Daoy (cell line): ENCODE measurements at regions not wholly inside any gene's neighbourhood (a gene's known extent, or its start where the extent isn't known, plus 50 kb on each side); places are given as distances from the start of the nearest gene placed in this dataset.
"Not testable (repeated sequence)": the region's sequence is repeated elsewhere in the genome, so short reads cannot be mapped to it uniquely, and the experiment has no call there.

Source experiments
- DNase-seq: peaks from one replicate; pipeline ENCODE4 v3.0.0-alpha.2; 2015; ENCODE audit warnings: low read depth

DNA sequence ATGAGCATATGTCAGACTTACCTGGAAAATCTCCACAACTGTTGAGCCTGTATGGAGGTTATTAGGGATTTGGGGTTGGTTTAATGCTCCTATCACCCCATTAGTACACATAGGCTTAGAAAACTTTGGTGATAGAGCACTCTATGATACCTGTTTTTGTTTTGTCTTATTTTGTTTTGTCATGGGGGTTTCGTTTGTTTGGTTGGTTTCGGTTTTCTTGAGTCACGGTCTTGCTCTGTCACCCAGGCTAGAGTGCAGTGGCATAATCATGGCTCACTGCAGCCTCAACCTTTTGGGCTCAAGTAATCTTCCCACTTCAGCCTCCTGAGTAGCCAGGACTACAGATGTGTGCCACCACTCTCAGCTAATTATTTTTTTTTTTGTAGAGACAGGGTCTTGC is 70.0 kb downstream of the MZT1 start:
- no peak for DNase-seq

DNA sequence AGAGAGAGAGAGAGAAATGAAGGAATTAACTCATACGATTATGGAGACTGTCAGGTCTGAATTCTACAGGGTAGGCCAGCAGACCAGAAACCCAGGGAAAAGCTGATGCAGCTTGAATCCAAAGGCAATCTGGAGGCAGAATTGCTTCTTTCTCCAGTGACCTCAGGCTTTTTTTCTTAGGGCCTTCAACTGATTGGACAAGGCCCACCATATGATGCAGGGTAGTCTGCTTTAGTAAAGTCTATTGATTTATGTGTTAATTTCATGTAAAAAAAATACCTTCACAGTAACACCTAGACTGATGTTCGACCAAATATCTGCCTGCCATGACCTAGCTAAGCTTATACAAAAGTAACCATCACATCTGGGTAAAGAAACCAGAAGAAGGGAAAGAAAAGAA is 71.1 kb downstream of the MZT1 start:
- no peak for DNase-seq

DNA sequence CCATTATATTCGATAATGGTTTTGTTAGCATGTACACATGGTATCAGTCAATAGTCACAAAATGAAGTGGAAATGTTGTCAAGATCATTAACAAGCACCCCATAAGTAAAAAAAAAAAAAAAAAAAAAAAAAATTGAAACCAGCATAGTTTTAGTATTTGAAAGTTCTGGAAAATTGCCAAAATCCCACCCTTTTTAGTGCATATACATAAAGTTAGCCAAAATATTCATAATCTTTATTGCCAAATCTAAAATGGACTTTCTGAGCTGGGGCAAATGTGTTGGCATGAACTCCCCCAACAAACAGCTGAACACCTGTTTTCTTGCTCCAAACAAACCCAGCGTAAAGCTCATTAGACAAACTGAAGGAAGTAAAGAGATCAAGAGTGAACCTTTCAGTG is 73.9 kb downstream of the MZT1 start:
- no peak for DNase-seq

DNA sequence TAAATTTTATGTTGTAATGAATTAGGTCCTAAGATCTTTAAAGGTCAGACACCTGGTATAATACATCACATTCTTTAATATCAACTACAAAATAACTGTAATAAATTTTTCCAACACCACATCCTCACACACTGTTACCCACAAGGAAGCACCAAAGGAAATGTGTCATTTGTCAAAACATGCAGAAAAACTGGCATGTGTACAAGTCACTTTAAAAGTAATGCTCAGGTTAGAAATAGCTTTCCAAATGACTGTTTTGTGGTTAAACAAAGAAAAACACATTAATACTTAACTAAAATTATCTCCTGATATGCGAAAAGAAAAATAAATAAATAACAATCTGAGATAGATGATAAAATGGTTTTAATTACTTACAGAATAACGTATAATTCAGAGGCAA is 74.7 kb downstream of the MZT1 start:
- DNase-seq, result peak; percentile 8

DNA sequence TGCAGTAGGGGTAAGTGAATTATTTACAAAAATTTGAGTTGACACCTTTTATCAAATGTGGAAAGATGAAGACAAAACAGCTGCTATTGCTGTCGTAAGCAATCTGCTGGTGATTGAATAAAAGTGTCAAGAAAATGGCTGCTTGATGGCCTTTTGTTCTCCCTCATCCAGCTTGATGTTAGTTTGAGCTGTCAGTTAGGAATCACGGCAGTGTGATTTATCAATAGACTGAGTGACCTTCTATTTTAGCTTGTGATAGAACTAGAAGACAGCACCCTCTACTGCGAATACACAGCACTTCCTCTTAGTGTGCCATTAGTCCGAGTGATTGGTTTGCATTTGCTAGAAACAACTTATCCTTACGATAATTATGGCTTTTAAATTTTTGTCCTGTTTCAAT is 76.3 kb downstream of the MZT1 start:
- DNase-seq, result no peak

DNA sequence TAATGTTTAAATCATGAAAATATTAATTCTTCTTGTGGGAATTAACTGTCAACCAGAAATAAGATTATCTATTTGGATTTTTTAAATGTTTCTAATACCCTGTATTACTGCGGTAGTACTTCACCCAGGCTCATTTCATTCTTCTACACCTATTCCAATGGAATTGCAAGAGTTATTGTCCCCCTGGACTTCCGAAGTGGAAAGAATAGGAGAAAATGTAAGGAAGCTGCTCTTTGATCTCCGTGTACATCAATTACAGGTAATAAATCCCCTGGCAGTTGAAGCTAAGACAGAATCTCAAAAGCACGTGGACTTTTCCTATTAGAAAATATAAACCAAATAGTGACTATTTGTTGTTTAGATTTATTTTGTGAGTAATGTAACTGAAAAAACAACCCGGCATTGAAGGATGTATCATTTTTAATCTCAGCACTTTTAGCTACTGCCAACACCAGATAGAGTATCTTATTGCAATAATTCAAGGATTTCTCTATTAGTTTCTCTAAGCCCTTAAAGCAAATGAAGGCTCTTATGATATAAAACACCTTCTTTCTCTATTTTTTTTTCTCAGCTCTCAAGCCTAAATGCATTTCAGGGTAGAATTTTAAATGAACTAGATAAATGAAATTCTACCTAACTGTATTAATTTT is 77.3 kb downstream of the MZT1 start:
- DNase-seq, result no peak

DNA sequence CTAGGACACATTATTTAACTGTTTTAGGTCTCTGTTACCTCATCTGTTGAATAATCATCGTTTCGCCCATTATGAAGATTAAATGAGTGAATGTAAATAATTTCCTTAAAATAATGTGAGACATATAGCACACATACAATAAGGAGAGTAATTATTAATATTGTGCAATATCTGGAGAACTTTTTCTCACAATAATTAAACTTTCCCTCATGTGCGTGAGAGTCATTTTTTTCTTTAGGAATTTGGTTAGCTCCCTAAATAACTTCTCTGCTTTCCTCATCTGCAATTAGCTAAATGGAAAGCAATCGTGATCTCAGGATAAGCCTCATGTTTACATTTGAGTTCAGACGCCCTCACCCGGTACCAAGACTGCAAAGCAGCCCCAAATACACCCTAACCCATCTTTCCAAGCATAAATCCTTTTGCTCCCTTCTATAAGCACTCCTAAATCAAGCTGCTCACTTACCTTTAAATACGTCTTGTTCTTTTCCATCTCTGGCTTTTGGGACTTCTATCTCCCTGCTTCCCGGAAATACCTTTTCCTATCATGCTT is 78.8 kb downstream of the MZT1 start:
- DNase-seq, result no peak

DNA sequence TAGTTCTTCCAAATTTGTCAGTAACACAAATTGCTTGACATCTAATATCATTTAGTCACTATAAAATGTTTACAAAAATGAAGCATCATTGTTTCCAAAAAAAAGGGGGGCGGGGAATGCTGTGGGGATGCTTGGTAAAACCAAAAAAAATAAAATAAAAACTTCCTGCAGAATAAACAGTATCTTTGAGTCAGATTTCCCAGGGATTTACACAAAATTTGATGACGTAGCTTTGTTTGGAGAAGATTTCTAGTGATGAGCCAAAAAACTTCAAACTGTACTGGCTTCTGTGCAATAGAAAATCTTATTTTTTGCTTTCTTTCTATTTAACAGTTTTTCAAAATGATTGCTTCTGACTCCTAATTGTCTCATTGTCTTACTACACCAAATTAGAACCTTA is 80.0 kb downstream of the MZT1 start:
- no peak for DNase-seq

DNA sequence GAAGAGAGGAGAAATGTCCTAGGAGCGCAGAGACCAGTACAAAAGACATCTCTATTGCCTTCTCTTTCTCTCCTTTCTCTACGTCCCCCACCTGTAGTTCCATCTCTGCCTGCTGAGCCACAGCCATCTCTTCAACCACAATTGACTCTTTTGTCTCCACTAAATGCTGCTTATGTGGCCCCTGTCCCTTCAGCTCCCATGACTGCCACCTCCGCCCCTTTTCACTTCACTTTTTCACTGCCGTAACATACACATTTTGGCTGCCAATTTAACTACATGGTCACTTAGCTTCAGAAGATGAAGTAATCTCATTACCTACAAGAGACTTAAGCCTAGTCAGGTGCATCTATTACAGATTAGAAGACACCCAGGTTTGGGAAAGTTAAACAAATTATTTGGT is 81.9 kb downstream of the MZT1 start:
- no peak for DNase-seq

DNA sequence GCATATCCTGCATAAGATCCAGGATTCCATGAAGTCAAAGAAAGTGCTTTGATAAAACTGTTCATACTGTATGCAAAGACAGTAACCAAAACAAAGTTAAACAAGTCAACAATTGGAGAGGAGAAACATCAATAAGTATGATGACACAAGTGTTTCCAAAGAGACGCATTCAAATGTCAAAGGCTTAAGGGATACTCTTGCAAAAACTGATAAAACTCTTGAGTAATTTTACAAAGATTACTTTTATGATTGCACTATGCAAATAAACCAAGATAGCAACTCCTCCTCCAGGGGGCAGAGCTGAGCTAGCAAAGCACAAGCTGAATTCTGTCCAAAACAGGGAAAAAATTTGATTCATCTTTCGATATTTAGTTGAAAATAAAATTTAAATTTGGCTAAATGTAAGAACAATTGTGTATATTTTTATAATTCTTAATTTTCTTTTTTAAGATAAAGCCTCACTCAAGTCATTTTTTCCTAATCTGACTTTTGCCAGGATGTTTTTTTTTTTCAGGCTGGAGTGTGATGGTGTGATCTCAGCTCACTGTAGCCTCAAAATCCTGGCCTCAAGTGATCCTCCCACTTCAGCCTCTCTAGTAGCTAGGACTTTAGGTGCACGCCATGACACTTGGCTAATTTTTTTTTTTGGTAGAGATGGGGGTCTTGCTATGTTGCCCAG is 84.0 kb downstream of the MZT1 start:
- peak; percentile 16 for DNase-seq

DNA sequence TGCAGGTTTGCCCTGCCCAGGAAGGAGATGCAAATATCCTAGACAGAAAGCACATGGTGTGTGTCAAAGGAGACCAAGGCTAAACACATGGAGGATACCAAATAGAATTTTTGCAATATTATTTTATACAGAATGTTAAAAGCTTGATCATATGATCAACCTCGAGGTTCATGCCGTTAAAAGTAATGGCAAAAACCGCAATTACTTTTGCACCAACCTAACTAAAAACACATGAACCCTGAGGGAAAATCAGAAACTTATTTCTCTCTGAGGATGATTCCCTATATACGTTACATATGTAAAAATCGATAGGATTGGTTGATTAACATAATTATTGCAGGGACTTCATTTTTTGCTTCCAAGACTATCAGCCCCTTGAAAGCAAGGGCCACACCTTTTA is 88.1 kb downstream of the MZT1 start:
- no peak for DNase-seq

DNA sequence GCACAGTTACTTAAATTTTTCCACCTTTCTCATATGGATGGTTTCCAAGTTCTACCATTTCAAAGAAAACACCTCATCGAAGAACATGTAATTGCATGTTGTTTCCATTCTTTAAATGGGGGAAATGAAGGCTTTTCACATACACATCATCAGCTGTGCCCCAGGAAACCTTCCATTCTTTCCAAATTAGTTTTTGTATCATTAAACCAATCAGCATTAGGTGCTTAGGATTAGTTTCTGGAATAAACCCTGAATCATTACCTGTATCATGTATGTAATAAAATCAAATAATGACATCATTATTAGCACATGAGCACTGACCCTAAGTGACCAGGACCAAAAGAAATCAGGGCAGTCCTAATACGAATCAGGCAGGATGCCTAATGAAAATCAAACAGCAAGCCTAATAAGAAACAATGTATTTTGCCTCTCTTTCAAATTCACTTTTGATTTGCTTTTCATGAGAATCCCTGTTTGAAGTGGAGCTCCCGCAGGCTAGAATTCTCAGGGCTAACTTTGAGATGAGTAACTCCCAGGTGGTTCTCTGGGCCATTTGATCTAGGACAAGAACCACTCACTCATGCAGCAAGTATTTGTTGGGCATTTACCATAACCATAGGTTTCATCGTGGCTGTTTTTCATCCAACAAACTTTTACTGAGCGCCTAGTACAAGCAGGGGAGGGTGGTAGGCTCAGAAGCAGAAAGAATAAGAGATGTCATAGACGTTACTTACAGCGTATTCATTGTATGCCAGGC is 89.2 kb downstream of the MZT1 start:
- DNase-seq, result peak; percentile 6

DNA sequence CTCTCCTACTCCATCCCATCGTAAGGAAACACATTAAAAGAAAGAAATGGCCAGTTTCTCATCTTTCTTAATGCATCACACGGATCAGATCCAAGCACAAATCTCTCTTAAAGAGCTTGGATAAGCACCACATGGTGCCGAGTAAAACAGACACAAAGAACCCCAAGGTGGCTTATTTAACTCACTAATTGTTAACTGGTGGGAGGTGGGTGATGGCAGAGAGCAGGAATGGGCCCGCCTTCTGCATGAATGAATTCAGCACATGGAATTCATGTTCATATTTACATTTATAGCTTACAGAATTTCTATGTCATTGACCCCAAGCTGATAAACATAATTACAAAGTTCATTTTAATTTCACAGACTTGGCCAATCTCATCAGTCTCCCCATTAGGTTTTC is 89.9 kb downstream of the MZT1 start:
- DNase-seq, result no peak

DNA sequence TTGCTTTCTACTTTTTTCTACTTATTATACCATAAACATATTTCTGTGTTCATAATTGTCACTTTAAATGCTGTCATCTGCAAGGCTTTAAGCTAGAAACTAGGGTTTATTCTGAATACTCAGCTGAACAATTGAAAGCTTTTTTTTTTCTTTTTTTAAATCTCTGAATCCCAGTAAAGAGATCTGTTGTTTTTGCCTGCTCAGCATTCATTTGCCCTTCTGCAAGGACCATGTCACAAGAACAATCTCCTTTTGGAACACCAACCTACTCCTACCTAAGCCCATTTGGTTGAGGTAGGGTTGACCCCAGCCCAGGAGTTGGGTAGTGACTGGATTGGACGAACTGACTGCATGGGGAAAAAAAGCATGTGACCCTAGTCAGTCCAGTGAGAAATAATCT is 92.6 kb downstream of the MZT1 start:
- no peak for DNase-seq

DNA sequence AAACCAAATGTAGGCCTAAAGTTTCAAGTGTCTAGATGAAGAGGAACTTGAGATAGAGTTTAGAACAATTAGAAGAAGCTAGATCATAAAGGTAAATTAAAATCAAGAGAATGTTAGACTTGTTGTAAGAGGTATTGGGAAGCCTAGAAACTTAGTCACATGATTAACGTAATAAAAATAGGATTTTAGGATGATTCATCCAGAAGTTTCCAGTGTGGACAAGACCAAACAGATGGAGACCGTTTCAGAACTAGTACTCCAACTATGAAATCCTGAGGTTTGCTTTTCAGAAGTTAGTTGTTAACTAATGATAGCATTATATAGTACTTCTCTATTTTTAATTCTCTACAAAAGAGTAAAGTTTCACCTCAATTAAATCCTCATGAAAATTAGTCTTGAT is 104.9 kb downstream of the MZT1 start:
- DNase-seq, result no peak

DNA sequence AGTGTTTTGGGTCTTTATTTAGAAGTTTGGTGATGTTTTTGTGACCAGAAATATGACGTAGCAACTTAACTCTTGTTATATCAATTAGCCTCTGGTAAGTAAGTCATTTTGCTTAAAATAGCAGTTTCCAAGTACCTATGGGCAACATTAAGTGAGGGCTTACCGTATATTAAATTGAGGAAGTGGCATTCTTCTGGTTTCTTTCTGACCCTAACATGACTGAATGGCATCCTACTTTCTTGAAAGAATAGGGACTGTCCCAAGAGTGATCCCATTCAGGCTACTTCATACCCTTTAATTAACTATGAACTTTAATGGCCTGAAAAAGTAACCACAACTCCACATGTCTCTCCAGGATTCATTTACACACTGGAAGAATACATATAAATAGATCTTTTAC is 106.6 kb downstream of the MZT1 start:
- no peak for DNase-seq

DNA sequence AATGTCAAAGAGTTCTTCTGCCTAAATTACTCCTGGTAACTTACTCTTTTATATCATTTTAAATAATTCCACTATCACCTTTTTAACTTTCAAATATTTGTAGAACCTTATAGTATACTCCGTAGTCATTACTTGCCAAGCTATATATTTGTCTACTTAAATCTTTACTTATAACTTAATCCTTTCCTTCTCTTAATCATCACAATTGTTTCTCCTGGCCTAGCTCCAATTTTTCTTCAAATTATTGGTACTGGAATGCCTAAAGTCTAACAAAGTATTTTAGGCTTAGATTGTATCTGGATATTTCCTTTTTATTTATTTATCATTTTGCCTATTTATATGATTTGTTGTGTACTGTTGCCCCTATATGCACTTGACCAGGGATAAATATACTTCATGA is 109.5 kb downstream of the MZT1 start:
- no peak for DNase-seq

DNA sequence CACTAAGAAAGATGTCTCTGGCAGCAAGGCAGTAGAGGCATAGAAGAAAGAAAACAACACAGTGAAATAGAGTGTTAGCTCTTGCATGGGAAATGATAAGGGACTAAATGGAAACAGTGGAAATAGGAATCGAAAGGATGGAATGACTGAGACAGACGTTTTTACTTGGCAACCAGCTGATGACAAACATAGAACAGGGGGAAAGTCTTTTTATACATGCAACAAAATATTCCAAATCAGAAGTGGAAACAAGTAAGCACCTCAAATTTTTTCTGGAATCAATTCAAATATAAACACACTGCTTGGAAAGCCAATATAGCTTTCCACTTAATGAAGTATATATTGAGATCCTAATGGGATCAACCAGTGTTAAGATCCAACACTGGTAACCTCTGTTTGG is 110.2 kb downstream of the MZT1 start:
- DNase-seq, result no peak

DNA sequence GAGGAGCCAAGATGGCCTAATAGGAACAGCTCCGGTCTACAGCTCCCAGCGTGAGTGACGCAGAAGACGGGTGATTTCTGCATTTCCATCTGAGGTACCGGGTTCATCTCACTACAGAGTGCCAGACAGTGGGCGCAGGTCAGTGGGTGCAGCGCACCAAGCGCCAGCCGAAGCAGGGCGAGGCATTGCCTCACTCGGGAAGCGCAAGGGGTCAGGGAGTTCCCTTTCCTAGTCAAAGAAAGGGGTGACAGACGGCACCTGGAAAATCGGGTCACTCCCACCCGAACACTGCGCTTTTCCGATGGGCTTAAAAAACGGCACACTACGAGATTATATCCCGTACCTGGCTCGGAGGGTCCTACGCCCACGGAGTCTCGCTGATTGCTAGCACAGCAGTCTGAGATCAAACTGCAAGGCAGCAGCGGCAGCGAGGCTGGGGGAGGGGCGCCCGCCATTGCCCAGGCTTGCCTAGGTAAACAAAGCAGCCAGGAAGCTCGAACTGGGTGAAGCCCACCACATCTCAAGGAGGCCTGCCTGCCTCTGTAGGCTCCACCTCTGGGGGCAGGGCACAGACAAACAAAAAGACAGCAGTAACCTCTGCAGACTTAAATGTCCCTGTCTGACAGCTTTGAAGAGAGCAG is 117.1 kb downstream of the MZT1 start:
- DNase-seq, result not testable (repeated sequence)

DNA sequence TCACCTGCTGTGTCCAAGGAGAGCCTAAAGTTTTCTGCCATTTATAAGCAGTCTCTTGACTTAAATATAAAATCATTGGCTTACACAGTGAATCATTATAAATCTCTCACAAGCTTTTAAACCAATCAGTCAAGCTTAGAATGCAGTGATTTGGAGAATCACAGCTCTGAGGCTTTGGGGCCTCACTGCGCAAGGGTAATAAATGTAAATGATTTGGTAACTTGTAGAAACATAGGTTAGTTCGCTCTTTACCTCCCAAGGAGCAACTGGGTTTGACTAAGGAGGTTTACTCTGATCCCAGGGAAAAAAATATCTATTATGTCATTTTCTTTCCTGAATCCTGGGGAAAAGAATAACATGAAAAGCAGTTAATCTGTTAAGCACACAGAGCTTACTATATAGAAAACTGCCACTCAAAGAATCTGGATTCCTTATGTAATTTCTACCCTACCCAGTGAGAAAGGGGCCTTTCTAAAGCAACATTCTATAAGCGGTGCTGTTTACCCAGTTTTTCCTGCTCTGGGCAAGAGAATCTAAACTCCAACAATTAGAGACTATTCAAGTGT is 128.2 kb downstream of the MZT1 start:
- DNase-seq, result no peak

DNA sequence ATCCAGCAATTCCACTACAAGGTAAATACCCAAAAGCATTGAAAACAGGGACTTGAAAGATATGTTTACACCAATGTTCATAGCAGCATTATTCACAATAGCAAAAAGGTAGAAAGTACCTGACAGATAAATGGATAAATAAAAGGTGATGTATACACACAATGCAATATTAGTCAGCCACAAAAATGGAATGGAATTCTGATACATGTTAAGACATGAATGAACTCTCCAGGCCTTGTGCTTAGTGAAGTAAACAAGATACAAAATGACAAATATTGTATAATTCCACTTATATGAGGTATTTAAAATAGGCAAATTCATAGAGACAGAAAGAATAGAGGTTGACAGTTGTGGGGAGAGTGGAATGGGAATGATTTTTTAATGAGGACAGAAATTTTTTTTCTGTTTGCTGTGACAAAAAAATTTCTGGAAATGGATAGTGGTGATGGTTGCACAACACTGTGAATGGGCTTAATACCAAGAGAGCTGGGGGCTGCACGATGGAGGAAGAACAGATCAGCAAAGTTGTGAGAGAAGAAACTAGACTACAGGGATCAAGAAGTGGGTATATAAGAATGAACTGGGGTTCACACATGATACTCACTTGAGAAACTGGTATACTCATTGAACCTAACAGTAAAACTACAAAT is 137.2 kb downstream of the MZT1 start:
- no peak for DNase-seq

DNA sequence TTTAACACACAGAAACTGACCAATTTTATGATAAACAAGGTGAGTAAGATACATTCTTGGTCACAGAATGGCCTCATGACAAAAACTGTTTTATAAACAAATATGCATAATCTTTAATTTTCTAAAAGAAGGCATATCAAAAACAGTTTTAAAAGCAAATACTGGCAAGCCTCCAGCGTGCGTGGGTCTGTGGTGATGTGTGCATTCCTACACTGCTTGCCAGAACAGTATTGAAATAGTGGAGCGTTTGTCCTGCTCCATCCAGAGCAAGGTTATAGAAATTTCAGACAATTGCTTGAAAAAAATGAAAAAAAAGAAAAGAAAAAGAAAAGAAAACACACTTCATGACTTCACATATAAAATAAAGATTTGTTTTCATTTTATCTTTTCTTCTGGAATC is 140.9 kb downstream of the MZT1 start:
- DNase-seq, result no peak
